Body of pancreas (tissue), 4 donors: ENCODE measurements at regions not wholly inside any gene's neighbourhood (a gene's known extent, or its start where the extent isn't known, plus 50 kb on each side); places are given as distances from the start of the nearest gene placed in this dataset.

Experiments used
- CTCF ChIP-seq, 7 experiments: fragments of 450-650 bp in 4 of 7; fragments of 200-600 bp in 3 of 7; sonication (generic) in 3 of 7; IDR thresholded peaks; one replicate each; pipeline ENCODE4 v1.5.1; 2016 to 2019; ENCODE audit warnings: antibody characterized with exemption in 7 of 7
- POLR2A ChIP-seq, 3 donors: fragments of 450-650 bp; IDR thresholded peaks; one replicate each; pipeline ENCODE4 v1.6.1; 2016; ENCODE audit warnings: antibody characterized with exemption in 3 of 3, mild to moderate bottlenecking in 2 of 3

- no peak for TF ChIP-seq CTCF (IDR thresholded peaks at IDR 0.05)
- TF ChIP-seq POLR2A (IDR thresholded peaks at IDR 0.05): no peak
Measured at GRCh38 chr9:78103971-78104433, 72.4 kb upstream of the GNAQ start.
